GM21786 (cell line): ENCODE measurements at regions not wholly inside any gene's neighbourhood (a gene's known extent, or its start where the extent isn't known, plus 50 kb on each side); places are given as distances from the start of the nearest gene placed in this dataset.

Source experiments
- ATAC-seq: cut with Tn5 transposase; IDR thresholded peaks from one replicate; pipeline ENCODE4 v1.9.1; 2021; ENCODE audit not compliant: unreplicated experiment

DNA sequence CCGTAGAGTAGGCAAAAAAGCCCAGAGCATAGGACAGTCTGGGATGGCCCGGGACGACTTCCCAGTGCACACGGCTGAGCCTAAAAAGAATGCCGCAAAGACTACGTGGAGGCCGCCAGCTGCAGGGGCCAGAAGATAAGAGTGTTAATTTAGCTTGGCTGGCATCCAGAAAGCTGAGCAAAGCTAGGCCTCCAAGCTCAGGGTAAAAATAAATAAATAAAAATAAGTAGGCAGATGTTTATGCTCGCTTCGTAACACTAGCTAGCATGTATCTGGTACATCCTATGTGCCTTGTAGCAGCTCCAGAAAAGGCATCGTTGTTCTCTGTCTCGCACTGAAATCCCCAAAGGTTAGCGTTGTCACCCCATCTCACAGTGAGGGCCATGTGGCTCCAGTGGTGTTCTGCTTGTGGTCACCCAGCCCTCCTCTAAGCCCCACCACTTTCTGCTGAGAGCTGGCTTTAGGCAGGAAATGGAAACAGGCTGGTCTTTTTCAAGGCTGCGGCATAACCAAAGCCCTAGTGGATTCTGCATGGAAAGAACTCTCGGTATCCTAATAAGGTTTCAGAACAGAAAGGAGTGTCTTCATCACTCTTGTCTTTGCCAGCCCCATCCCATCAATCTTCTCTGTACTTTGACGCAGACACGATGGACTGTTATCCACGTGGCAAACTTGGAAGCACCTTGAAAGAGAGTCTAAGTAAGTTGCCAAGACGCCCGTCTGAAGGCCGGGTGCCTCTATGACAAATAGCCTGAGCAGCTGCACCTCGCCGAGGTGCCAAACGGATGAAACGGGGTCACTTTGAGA, 58.1 kb upstream of the MEF2A start:
- ATAC-seq = peak; percentile 23

- ATAC-seq = no peak
Observed at GRCh38 chr15:99508311-99508645, 57.5 kb upstream of the MEF2A start.

GRCh38 chr15:99508852-99509251, 56.9 kb upstream of the MEF2A start:
- ATAC-seq = peak; percentile 12

DNA sequence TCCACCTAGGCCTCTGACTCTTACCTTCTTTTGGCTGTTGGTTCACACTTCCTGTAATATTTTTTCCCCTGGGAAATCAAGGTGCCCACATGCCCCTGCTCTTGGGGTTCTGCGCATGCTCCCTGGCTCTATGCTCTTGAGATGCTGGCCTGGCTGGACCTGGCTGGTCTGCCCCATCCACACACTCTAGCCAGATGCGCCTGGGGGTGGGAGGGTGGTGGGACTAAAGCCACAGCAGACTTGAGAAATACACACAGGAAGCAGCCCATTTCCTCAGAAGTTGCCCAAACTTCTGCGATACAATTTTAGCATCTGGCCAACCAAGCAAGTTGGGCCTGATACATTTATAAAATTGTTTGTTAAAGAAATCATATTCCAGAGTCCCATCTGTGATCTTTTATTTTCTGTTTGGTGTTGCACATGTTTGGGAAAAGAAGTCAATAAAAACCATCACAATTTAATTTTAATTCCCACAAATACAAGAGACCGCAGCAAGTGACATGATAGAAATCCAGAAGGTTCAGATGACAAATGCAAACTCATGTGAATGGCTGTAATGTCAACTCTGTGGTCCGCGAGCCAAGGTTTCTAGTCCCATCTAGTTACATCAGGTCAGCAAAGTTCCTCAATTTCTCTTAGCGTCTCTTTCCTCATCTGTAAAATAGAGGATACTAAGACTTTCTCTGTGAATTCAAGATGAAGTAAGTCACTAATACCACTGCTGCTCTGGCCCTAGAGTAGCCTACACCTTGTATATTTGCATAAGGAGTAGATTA, 55.9 kb upstream of the MEF2A start:
- no peak for ATAC-seq

DNA sequence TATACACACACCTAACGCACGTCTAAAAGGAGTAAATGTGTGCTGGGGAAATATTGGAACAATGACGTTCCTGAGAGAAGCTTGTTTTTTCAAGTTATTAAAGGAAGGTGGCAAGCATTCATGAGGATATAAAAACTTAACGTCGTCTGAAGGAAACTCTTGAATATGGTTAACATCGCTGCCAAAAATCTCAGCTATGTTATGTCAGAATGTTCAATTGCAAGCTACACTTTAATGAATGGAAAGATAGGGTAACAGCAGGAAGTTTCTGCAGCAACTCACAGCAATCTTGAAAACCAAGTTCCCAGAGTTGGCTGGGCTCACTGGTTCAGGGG, 54.3 kb upstream of the MEF2A start:
- no peak for ATAC-seq

DNA sequence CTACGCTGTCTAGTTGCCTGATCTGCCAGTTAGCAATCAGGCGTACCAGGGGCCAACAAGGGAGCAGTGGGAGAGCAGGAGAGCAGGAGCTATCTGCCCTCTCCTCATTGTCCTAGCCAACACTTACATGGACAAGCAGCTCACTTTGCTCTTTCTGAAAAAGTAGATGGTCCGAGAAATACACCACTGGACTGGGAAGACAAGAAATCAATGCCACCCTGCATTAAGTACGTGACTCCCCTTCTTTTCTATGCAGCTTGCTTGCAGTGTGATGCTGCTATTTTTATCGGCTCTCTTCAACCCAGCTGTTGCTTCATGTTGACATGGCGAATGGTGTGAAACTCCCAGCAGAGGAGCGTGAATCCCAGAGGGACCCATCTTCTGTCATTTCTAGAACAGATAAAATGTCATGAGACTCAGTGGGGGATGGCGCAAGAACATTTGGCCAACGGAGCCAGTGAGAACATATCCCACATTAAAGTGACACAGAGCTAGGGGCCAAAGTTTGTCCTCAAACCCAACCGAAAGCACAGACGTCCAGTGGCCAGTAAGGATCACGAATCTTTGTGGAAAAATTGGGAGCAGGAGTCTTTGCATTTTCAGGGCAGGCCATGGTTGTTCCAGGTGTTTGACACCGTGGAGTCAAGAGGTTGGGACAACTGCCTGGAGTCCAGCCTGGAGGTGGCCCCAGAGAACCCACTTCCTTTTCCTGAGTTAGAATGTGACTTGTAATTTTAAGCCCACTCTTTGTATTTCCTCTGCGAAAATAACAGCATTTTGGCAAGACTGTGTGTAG, 53.7 kb upstream of the MEF2A start:
- ATAC-seq = peak; percentile 64

DNA sequence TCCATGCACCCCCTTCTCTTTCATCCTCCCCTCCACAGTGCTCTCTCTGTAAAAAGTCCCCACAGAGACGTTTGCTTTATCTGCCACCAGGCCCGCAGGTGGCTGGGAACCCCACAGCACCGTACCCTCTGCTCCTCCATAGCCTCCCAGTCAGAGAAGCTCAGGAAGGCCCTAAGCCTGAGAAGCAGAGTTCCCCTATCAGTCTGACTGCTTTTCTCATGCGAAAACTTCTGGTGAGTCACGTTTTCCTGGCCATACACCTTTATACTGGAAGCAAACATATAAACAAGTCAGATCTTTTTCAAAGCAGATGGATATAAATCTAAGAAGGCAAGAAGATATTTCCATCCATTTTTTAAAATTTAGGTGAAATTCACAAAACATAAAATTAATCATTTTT, 51.5 kb upstream of the MEF2A start:
- no peak for ATAC-seq
